NB4 (cell line): ENCODE measurements at regions not wholly inside any gene's neighbourhood (a gene's known extent, or its start where the extent isn't known, plus 50 kb on each side); places are given as distances from the start of the nearest gene placed in this dataset.

Source experiments
- CTCF ChIP-seq: IDR thresholded peaks from one replicate; pipeline ENCODE4 v1.5.1; 2012; ENCODE audit warnings: low read depth, low read length
- MAX ChIP-seq: IDR thresholded peaks from 2 replicates; pipeline ENCODE4 v1.6.1; 2011; ENCODE audit warnings: low read depth, low read length
- MYC ChIP-seq: IDR thresholded peaks from 2 replicates; pipeline ENCODE4 v1.6.1; 2011; ENCODE audit warnings: low read depth, low read length
- POLR2A ChIP-seq: IDR thresholded peaks from 2 replicates; pipeline ENCODE4 v1.6.1; 2011; ENCODE audit warnings: mild to moderate bottlenecking; ENCODE audit not compliant: insufficient read length; ENCODE audit errors: extremely low read depth

GRCh38 chr17:72588961-72589360 lies 468.1 kb downstream of the SOX9 start:
- TF ChIP-seq CTCF = no peak
- no peak for TF ChIP-seq POLR2A
- TF ChIP-seq MAX = no peak
- no peak for TF ChIP-seq MYC
